ENCODE measurements at regions not wholly inside any gene's neighbourhood (a gene's known extent, or its start where the extent isn't known, plus 50 kb on each side); places are given as distances from the start of the nearest gene placed in this dataset.
A peak's percentile ranks its signal among the peaks of the same experiment; 100 is the strongest.

DNA sequence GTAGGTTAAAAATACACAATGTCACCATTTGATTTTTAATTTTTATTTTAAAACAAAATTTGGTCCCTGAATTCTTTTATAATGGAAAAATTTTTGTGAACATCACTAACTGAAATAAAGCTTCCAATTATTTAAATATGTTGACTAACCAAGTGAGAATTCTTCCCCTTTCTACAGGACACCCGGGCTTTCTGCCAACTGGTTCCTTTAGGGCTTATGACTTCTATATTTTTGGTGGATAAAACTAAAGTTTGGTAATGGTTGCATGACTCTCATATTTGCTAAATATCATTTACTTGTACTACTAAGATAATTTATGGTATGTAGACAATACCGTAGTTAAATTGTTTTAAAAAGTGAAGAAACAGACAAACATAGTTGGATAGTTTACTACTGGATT, 291.0 kb upstream of the DOK6 start:
- no peak for DNase-seq

DNA sequence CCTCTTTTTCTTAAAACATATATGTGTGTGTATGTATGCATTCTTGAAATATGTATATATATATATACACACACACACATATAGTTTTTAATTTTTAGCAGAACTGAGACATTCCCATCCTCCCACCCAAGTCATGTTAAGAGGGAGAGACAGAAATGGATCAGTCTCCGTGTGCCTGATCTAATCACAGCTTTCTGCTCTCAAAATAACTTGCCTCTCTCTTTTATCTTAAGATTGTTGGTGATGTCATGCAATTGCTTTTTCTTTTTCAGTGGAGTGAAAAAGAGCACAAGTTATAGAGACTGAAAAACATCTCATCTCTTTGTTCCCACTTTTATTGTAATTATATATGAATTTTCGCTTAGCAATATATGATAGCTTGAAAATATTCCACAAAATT, 279.9 kb upstream of the DOK6 start:
- no peak for DNase-seq

DNA sequence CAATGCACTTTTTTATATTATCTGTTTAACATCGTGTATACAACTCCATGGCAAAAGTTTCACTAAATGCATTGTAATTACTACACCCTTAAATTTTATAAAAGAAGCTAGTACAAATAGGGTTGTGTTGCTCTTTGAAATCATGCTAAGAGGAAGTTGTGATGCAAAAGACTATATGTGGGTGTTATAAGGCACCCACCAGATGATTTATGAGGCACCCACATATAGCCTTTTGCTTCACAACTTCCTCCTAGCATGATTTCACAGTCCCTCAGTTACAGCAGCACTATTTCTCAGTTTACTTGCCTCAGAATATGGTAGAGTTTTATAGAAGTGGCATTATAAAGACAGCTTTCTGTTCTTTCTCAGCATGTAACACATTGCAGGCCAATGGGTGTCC, 277.3 kb upstream of the DOK6 start:
- DNase-seq = no peak

DNA sequence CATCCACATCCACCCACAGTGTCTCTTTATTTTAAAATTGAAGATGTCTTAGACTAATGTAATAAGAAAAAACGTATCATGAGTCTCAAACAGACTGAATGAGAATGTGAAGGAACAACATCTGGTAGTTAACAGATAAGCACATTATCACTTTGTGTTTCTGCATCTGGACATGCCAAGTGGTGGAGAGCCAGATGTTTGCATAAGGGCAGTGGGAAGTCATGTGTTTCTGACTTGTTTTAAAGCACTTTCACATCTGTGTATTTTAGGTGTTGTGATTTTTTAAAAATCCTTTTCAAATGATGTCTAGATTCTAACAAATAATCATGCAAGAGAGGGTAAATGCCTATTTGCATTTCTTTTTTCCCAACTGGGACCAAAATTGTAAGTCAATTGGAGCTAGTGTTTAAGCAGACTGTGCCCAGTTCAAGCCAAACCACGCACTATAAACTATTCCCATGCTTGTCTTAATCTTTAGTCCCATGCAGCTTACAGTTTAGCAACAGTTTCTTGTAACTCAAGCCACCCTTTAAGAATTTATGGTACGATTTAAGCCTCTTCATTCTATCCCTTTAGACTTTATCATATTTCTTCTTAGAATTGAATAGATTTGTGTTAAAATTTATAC, 272.7 kb upstream of the DOK6 start:
- no peak for DNase-seq

- no peak for DNase-seq
These were observed 272.1 kb upstream of the DOK6 start for GRCh38 chr18:69128566-69128965.

GRCh38 chr18:69128978-69129377, 271.7 kb upstream of the DOK6 start:
- no peak for DNase-seq

- DNase-seq = no peak
These were observed 262.6 kb upstream of the DOK6 start for GRCh38 chr18:69138088-69138487.

DNA sequence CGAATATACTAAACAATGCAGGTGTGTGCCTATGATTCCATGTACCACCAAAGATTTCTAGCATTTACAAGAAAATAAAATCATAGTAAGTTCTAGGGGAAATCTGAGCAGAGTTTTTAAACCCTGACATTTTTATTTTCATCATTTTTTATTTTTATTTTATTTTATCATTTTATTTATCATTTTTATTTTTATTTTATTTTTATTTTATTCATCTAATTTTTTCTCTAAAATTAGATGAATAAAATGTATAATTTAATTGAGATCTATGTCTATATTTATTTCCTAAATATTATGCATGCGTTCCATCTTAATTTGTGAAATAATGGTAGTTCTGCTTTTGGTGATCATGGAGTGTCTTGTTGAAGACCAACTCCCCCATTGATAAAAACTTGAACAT, 257.6 kb upstream of the DOK6 start:
- no peak for DNase-seq

- DNase-seq = no peak
These were observed 248.3 kb upstream of the DOK6 start for GRCh38 chr18:69152436-69152835.

GRCh38 chr18:69157906-69158305, 242.8 kb upstream of the DOK6 start:
- no peak for DNase-seq

- DNase-seq = peak; percentile 23
These were observed 241.7 kb upstream of the DOK6 start for GRCh38 chr18:69158944-69159343.

DNA sequence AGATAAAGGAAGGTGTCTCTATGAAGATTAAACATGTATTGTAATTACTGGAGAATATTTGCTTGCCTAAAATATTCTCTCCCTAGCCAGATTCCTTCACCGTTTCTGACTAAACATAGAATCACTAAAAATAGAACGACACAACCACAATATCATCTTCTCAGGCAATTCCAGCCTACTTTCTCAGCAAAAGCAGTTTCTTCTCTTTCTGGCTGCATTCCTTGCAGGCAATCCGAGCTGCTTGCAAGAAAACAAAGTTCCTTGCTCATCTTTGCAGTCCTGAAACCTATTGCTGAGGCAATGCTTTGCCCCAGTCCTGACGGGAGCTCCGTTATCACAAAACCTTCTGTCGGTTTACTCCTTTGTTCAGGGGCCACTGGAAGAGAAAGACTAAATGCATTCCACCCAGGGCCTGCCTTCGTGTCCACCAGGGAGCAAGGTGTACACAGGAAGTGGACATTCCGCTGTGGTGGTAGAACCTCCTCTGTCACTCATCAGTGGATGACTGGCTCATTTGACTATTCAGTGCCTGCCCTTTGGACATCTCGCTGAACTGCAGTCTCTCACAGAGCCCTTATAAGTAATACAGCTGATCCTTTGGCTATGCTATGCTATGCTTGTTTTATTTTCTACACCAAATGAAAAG, 239.2 kb upstream of the DOK6 start:
- DNase-seq = no peak

GRCh38 chr18:69162649-69163048, 238.0 kb upstream of the DOK6 start:
- DNase-seq = no peak

DNA sequence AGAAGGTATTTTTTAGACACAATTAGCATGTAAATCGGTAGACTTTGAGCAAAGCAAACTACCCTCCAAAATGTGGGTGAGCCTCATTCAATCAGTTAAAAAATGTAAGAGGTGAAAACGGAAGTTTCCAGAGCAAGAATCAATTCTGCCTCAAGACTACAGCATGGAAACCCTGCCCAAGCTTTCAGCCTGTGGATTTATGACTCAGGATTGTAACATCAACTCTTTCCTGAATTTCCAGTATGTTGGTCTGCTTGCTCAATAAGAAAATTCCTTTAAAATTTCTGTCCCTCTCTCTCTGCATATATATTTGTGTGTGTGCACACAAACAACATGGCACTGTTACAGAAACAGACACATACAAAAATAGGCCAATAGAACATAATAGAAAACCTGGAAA, 228.6 kb upstream of the DOK6 start:
- DNase-seq = no peak

GRCh38 chr18:69175681-69176080, 225.0 kb upstream of the DOK6 start:
- DNase-seq = no peak

DNA sequence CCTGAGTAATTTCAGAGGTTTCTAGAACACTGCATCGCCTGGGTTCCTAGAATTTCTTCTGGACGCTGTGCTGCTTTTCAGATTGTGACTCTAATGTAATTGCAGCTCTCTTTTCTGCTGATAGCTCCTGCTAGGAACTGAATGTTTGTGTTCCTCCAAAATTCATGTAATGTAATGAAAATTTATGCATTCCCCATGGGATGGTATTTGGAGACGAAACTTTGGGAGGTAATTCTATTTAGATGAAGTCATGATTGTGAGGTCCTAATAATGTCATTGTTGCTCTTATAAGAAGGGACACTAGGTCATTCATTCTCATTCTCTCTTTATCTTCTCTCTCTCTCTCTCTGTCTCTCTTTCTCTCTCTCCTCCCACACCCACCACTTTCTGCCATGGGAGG, 223.9 kb upstream of the DOK6 start:
- DNase-seq = no peak

DNA sequence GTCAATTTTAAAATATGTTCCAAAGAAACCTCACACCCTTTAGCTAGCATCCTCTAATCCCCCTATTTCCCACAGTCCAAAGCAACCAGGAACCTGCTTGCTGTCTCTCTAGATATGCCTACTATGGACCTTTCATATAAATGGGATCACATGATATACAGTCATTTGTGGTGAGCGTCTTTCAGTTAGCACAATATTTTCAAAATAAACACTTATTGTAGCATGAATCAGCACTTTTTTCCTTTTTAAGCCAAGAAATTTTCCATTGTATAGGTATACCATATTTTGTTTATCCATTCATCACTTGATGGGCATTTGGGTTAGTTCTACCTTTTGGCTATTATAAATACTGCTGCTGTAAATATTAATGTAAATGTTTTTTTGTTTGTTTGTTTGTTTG, 223.0 kb upstream of the DOK6 start:
- no peak for DNase-seq

- DNase-seq = no peak
These were observed 214.5 kb upstream of the DOK6 start for GRCh38 chr18:69186162-69186561.

- no peak for DNase-seq
These were observed 204.4 kb upstream of the DOK6 start for GRCh38 chr18:69196336-69196735.

GRCh38 chr18:69205925-69206324, 194.8 kb upstream of the DOK6 start:
- DNase-seq = no peak

GRCh38 chr18:69208545-69208944, 192.1 kb upstream of the DOK6 start:
- DNase-seq = no peak

GRCh38 chr18:69209761-69210160, 190.9 kb upstream of the DOK6 start:
- DNase-seq = no peak

GRCh38 chr18:69213842-69214241, 186.8 kb upstream of the DOK6 start:
- DNase-seq = no peak

DNA sequence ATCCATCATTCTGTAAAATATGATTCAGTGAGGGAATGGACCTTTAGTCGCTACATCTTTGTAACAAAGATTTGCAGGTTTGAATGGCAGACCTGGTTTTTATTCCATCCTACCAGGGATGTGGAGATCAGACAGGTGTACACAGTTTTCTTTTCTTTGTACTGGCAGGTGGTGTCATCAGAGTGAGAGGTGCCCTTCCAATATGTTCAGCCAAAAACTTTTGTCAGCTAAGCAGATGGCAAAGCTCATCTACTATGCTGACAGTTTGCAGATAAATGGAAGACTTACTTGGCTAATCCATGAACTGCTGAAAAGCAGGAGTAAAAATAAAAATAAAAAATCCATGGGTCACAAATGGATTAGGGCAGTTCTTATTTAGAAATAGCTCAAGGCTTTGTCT, 185.5 kb upstream of the DOK6 start:
- DNase-seq = no peak

DNA sequence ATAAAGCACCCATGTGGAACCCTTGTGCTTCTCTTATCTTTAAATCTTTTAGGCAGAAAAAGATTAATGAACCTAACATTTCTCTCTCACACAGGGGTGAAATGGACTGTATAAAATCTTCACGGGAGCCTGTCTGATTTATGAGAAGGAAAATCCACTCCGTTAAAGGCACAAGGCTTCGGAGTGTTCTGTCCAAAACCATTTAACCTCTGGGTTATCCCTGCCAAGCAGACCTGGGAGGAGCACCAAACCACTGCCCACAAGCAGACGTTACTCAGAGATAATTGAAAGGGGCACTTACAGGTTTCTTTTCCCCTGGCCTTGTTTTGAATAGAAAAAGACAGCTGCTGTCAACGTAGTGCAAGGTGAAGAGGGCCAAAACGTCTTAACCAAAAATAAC, 184.4 kb upstream of the DOK6 start:
- DNase-seq = peak; percentile 17
